SK-N-SH treated with all-trans-retinoic acid at 6 μM for 48 hours (cell line): ENCODE measurements at regions not wholly inside any gene's neighbourhood (a gene's known extent, or its start where the extent isn't known, plus 50 kb on each side); places are given as distances from the start of the nearest gene placed in this dataset.
"Not testable (repeated sequence)": the region's sequence is repeated elsewhere in the genome, so short reads cannot be mapped to it uniquely, and the experiment has no call there.

Experiments
- ATAC-seq: fragments of 200-7000 bp; cut with Tn5 transposase; 3 replicates; pipeline ENCODE4 v1.9.1; 2020; ENCODE audit warnings: mild to moderate bottlenecking, moderate library complexity
- ARNTL ChIP-seq: fragments of 450-650 bp; formaldehyde crosslinking; IDR thresholded peaks from 2 replicates; pipeline ENCODE4 v1.5.0; 2020; ENCODE audit warnings: low read depth, mild to moderate bottlenecking, moderate library complexity, borderline replicate concordance
- BACH2 ChIP-seq: fragments of 250-450 bp; sonication (Bioruptor Pico); IDR thresholded peaks from 2 replicates; pipeline ENCODE4 v1.9.0; 2021; ENCODE audit warnings: mild to moderate bottlenecking, borderline replicate concordance
- CREB5 ChIP-seq: fragments of 250-450 bp; sonication (Bioruptor Pico); IDR thresholded peaks from 2 replicates; pipeline ENCODE4 v1.5.1; 2020; ENCODE audit warnings: low read depth, mild to moderate bottlenecking, moderate library complexity
- ESRRG ChIP-seq: fragments of 250-450 bp; sonication (Bioruptor Pico); IDR thresholded peaks from 2 replicates; pipeline ENCODE4 v1.6.1; 2021; ENCODE audit warnings: mild to moderate bottlenecking
- GLIS3 ChIP-seq: fragments of 250-450 bp; sonication (Bioruptor Pico); IDR thresholded peaks from 2 replicates; pipeline ENCODE4 v1.5.0; 2020; ENCODE audit warnings: mild to moderate bottlenecking, moderate library complexity
- ISL1 ChIP-seq: fragments of 250-450 bp; sonication (Bioruptor Pico); IDR thresholded peaks from 2 replicates; pipeline ENCODE4 v2.1.2; 2022; ENCODE audit warnings: mild to moderate bottlenecking, moderate library complexity
- OSR1 ChIP-seq: fragments of 250-450 bp; sonication (Bioruptor Pico); IDR thresholded peaks from 2 replicates; pipeline ENCODE4 v1.8.0; 2022; ENCODE audit warnings: moderate library complexity, mild to moderate bottlenecking, inconsistent platforms
- PATZ1 ChIP-seq: fragments of 250-450 bp; sonication (Bioruptor Pico); IDR thresholded peaks from 2 replicates; pipeline ENCODE4 v1.8.0; 2020; ENCODE audit warnings: mild to moderate bottlenecking, moderate library complexity, borderline replicate concordance
- POU6F1 ChIP-seq: fragments of 250-450 bp; sonication (Bioruptor Pico); IDR thresholded peaks from 2 replicates; pipeline ENCODE4 v1.8.0; 2021; ENCODE audit warnings: low read depth, mild to moderate bottlenecking, moderate library complexity, borderline replicate concordance
- PPARA ChIP-seq: fragments of 250-450 bp; sonication (Bioruptor Pico); IDR thresholded peaks from 2 replicates; pipeline ENCODE4 v1.5.0; 2020; ENCODE audit warnings: mild to moderate bottlenecking, borderline replicate concordance
- RARB ChIP-seq: fragments of 250-450 bp; sonication (Bioruptor Pico); IDR thresholded peaks from 2 replicates; pipeline ENCODE4 v1.8.0; 2021; ENCODE audit warnings: mild to moderate bottlenecking, moderate library complexity
- SNAI2 ChIP-seq: fragments of 250-450 bp; sonication (Bioruptor Pico); IDR thresholded peaks from 2 replicates; pipeline ENCODE4 v1.5.0; 2020; ENCODE audit warnings: mild to moderate bottlenecking, moderate library complexity
- TCF4 ChIP-seq: fragments of 250-450 bp; sonication (Bioruptor Pico); IDR thresholded peaks from 2 replicates; pipeline ENCODE4 v1.8.0; 2021; ENCODE audit warnings: mild to moderate bottlenecking, moderate library complexity, borderline replicate concordance
- TOX ChIP-seq: fragments of 250-450 bp; sonication (Bioruptor Pico); IDR thresholded peaks from 2 replicates; pipeline ENCODE4 v1.8.0; 2021; ENCODE audit warnings: mild to moderate bottlenecking, moderate library complexity, borderline replicate concordance
- TSHZ2 ChIP-seq: fragments of 250-450 bp; sonication (Bioruptor Pico); IDR thresholded peaks from 2 replicates; pipeline ENCODE4 v1.5.0; 2020; ENCODE audit warnings: mild to moderate bottlenecking, moderate library complexity
- ZFP3 ChIP-seq: fragments of 250-450 bp; sonication (Bioruptor Pico); IDR thresholded peaks from 2 replicates; pipeline ENCODE4 v1.5.0; 2020; ENCODE audit warnings: mild to moderate bottlenecking, moderate library complexity
- ZFP30 ChIP-seq: fragments of 450-650 bp; formaldehyde crosslinking; IDR thresholded peaks from 2 replicates; pipeline ENCODE4 v1.5.0; 2022; ENCODE audit warnings: mild to moderate bottlenecking, moderate library complexity
- ZNF565 ChIP-seq: fragments of 450-650 bp; formaldehyde crosslinking; conservative IDR thresholded peaks from 2 replicates; pipeline ENCODE4 v1.5.0; 2020; ENCODE audit warnings: low read depth, mild to moderate bottlenecking, moderate library complexity
- ZNF70 ChIP-seq: fragments of 450-650 bp; formaldehyde crosslinking; IDR thresholded peaks from 2 replicates; pipeline ENCODE4 v1.5.0; 2020; ENCODE audit warnings: mild to moderate bottlenecking, moderate library complexity
- ZNF8 ChIP-seq: fragments of 450-650 bp; formaldehyde crosslinking; IDR thresholded peaks from 2 replicates; pipeline ENCODE4 v1.5.0; 2020; ENCODE audit warnings: mild to moderate bottlenecking, moderate library complexity

GRCh38 chr12:131623404-131624368 lies 87.2 kb upstream of the SFSWAP start:
- ATAC-seq, result not testable (repeated sequence)

GRCh38 chr12:131624369-131624739 lies 86.5 kb upstream of the SFSWAP start:
- not testable (repeated sequence) for ATAC-seq

- not testable (repeated sequence) for ATAC-seq
Observed at GRCh38 chr12:131624756-131625501, 86.0 kb upstream of the SFSWAP start.

- not testable (repeated sequence) for ATAC-seq
Observed at GRCh38 chr12:131625966-131626722, 84.7 kb upstream of the SFSWAP start.

GRCh38 chr12:131627151-131628022 lies 83.5 kb upstream of the SFSWAP start:
- not testable (repeated sequence) for ATAC-seq

- no peak for ATAC-seq
- TF ChIP-seq CREB5 (CRISPR knock-in tag) (no peak), ISL1 (CRISPR knock-in tag) (no peak), ZNF70 (CRISPR knock-in tag) (no peak), PATZ1 (CRISPR knock-in tag) (no peak), SNAI2 (CRISPR knock-in tag) (no peak), RARB (no peak), TOX (no peak), GLIS3 (CRISPR knock-in tag) (no peak), BACH2 (no peak), ZFP3 (no peak), POU6F1 (no peak), ARNTL (CRISPR knock-in tag) (no peak), ZNF8 (CRISPR knock-in tag) (no peak), ZNF565 (CRISPR knock-in tag) (no peak), PPARA (CRISPR knock-in tag) (no peak), ZFP30 (no peak), OSR1 (CRISPR knock-in tag) (no peak), TSHZ2 (CRISPR knock-in tag) (no peak), TCF4 (CRISPR knock-in tag) (no peak), ESRRG (no peak)
Observed at GRCh38 chr12:131628023-131628740, 82.7 kb upstream of the SFSWAP start.
